BLaER1 (cell line): ENCODE measurements at regions not wholly inside any gene's neighbourhood (a gene's known extent, or its start where the extent isn't known, plus 50 kb on each side); places are given as distances from the start of the nearest gene placed in this dataset.
"Not testable (repeated sequence)": the region's sequence is repeated elsewhere in the genome, so short reads cannot be mapped to it uniquely, and the experiment has no call there.

Experiments
- H3K27ac ChIP-seq: shearing (Covaris generic); formaldehyde crosslinking; 2 replicates; pipeline ENCODE4 v1.8.1; 2022
- H3K27me3 ChIP-seq: shearing (Covaris generic); formaldehyde crosslinking; 2 replicates; pipeline ENCODE4 v1.8.1; 2022
- H3K36me3 ChIP-seq: shearing (Covaris generic); formaldehyde crosslinking; 2 replicates; pipeline ENCODE4 v1.8.1; 2022
- H3K4me1 ChIP-seq: shearing (Covaris generic); formaldehyde crosslinking; 2 replicates; pipeline ENCODE4 v1.8.1; 2022
- H3K4me2 ChIP-seq: shearing (Covaris generic); formaldehyde crosslinking; 2 replicates; pipeline ENCODE4 v1.8.1; 2022
- H3K4me3 ChIP-seq: shearing (Covaris generic); formaldehyde crosslinking; 2 replicates; pipeline ENCODE4 v1.8.1; 2022
- H3K9ac ChIP-seq: shearing (Covaris generic); formaldehyde crosslinking; 2 replicates; pipeline ENCODE4 v1.8.1; 2022
- H3K9me3 ChIP-seq: shearing (Covaris generic); formaldehyde crosslinking; 2 replicates; pipeline ENCODE4 v1.8.1; 2022
- H4K20me1 ChIP-seq: shearing (Covaris generic); formaldehyde crosslinking; 2 replicates; pipeline ENCODE4 v1.8.1; 2022
- Cebpa-rat ChIP-seq: shearing (Covaris generic); IDR thresholded peaks from 2 replicates; pipeline ENCODE4 v1.8.1; 2022

GRCh38 chr6:121633309-121633708 lies 197.9 kb downstream of the GJA1 start:
- Histone ChIP-seq H3K9ac (no peak overlapping the region), H3K4me2 (no peak overlapping the region), H4K20me1 (no peaks in the 10 kb centered on the region), H3K4me1 (no peaks in the 10 kb centered on the region), H3K9me3 (peaks cover 74% of the 10 kb centered on the region), H3K36me3 (no peaks in the 10 kb centered on the region), H3K27me3 (no peaks in the 10 kb centered on the region), H3K27ac (no peak overlapping the region), H3K4me3 (no peak overlapping the region)
- no peak for TF ChIP-seq Cebpa-rat

GRCh38 chr6:121634586-121634985 lies 199.1 kb downstream of the GJA1 start:
- H3K4me2 ChIP-seq, H3K27me3 ChIP-seq, H4K20me1 ChIP-seq, H3K9ac ChIP-seq, H3K27ac ChIP-seq, H3K4me1 ChIP-seq, H3K4me3 ChIP-seq, H3K36me3 ChIP-seq: not testable (repeated sequence)
- H3K9me3 ChIP-seq: peaks cover 71% of the 10 kb centered on the region

- no peaks in the 10 kb centered on the region for H3K36me3 ChIP-seq
- no peak overlapping the region for H3K27ac ChIP-seq
- peaks cover 72% of the 10 kb centered on the region for H3K9me3 ChIP-seq
- no peak overlapping the region for H3K4me3 ChIP-seq
- H4K20me1 ChIP-seq: no peaks in the 10 kb centered on the region
- H3K4me1 ChIP-seq: no peaks in the 10 kb centered on the region
- no peak overlapping the region for H3K4me2 ChIP-seq
- TF ChIP-seq Cebpa-rat: no peak
- H3K9ac ChIP-seq: no peak overlapping the region
- H3K27me3 ChIP-seq: no peaks in the 10 kb centered on the region
Observed at GRCh38 chr6:121635355-121635754, 199.9 kb downstream of the GJA1 start.

GRCh38 chr6:121636217-121636616 lies 200.8 kb downstream of the GJA1 start:
- not testable (repeated sequence) for H4K20me1 ChIP-seq, H3K27me3 ChIP-seq, H3K36me3 ChIP-seq, H3K4me3 ChIP-seq, H3K4me1 ChIP-seq, H3K4me2 ChIP-seq, H3K27ac ChIP-seq, H3K9ac ChIP-seq
- H3K9me3 ChIP-seq: peaks cover 64% of the 10 kb centered on the region

- H3K9me3 ChIP-seq: peaks cover 52% of the 10 kb centered on the region
- no peaks in the 10 kb centered on the region for H4K20me1 ChIP-seq
- H3K4me2 ChIP-seq: no peak overlapping the region
- H3K4me1 ChIP-seq: no peaks in the 10 kb centered on the region
- no peak overlapping the region for H3K9ac ChIP-seq
- no peaks in the 10 kb centered on the region for H3K36me3 ChIP-seq
- H3K4me3 ChIP-seq: no peak overlapping the region
- no peaks in the 10 kb centered on the region for H3K27me3 ChIP-seq
- no peak for TF ChIP-seq Cebpa-rat
- no peak overlapping the region for H3K27ac ChIP-seq
Observed at GRCh38 chr6:121639021-121639420, 203.6 kb downstream of the GJA1 start.

- Histone ChIP-seq H3K27me3 (no peaks in the 10 kb centered on the region), H3K4me2 (no peak overlapping the region), H4K20me1 (no peaks in the 10 kb centered on the region), H3K4me1 (peaks cover 17% of the 10 kb centered on the region), H3K36me3 (no peaks in the 10 kb centered on the region), H3K9ac (no peak overlapping the region), H3K4me3 (no peak overlapping the region), H3K27ac (no peak overlapping the region), H3K9me3 (peaks cover 34% of the 10 kb centered on the region)
- no peak for TF ChIP-seq Cebpa-rat
Observed at GRCh38 chr6:121641158-121641557, 205.7 kb downstream of the GJA1 start.

GRCh38 chr6:121645100-121645745 lies 209.8 kb downstream of the GJA1 start:
- TF ChIP-seq Cebpa-rat: no peak
- Histone ChIP-seq H3K4me2 (peak overlapping the region; percentile 69), H3K4me1 (peaks cover 21% of the 10 kb centered on the region), H3K4me3 (no peak overlapping the region), H3K9ac (no peak overlapping the region), H3K36me3 (no peaks in the 10 kb centered on the region), H3K27me3 (no peaks in the 10 kb centered on the region), H3K9me3 (peaks cover 24% of the 10 kb centered on the region), H4K20me1 (no peaks in the 10 kb centered on the region), H3K27ac (peak overlapping the region; percentile 53)

- Histone ChIP-seq H3K27me3 (no peaks in the 10 kb centered on the region), H4K20me1 (no peaks in the 10 kb centered on the region), H3K4me1 (peaks cover 43% of the 10 kb centered on the region), H3K27ac (no peak overlapping the region), H3K4me3 (no peak overlapping the region), H3K36me3 (no peaks in the 10 kb centered on the region), H3K9ac (no peak overlapping the region), H3K9me3 (peaks cover 21% of the 10 kb centered on the region), H3K4me2 (no peak overlapping the region)
- TF ChIP-seq Cebpa-rat: no peak
Observed at GRCh38 chr6:121647905-121648304, 212.5 kb downstream of the GJA1 start.

- no peaks in the 10 kb centered on the region for H4K20me1 ChIP-seq
- H3K27me3 ChIP-seq: no peaks in the 10 kb centered on the region
- H3K4me3 ChIP-seq: no peak overlapping the region
- peaks cover 50% of the 10 kb centered on the region for H3K4me1 ChIP-seq
- H3K36me3 ChIP-seq: no peaks in the 10 kb centered on the region
- no peak for TF ChIP-seq Cebpa-rat
- no peak overlapping the region for H3K9ac ChIP-seq
- no peak overlapping the region for H3K27ac ChIP-seq
- no peak overlapping the region for H3K4me2 ChIP-seq
- H3K9me3 ChIP-seq: peaks cover 17% of the 10 kb centered on the region
Observed at GRCh38 chr6:121649951-121650350, 214.5 kb downstream of the GJA1 start.

- TF ChIP-seq Cebpa-rat: no peak
- no peaks in the 10 kb centered on the region for H4K20me1 ChIP-seq
- H3K27ac ChIP-seq: peak overlapping the region; percentile 69; the same call in 1 of the 2 replicates
- H3K36me3 ChIP-seq: no peaks in the 10 kb centered on the region
- H3K9ac ChIP-seq: no peak overlapping the region; the same call in 1 of the 2 replicates
- no peak overlapping the region for H3K4me3 ChIP-seq
- H3K4me2 ChIP-seq: peak overlapping the region; percentile 81
- peaks cover 17% of the 10 kb centered on the region for H3K9me3 ChIP-seq
- H3K27me3 ChIP-seq: no peaks in the 10 kb centered on the region
- H3K4me1 ChIP-seq: peaks cover 38% of the 10 kb centered on the region
Observed at GRCh38 chr6:121651420-121651819, 216.0 kb downstream of the GJA1 start.

- Histone ChIP-seq H4K20me1 (no peaks in the 10 kb centered on the region), H3K27ac (peak overlapping the region; percentile 69), H3K27me3 (no peaks in the 10 kb centered on the region), H3K4me2 (peak overlapping the region; percentile 81), H3K4me3 (peak overlapping the region; percentile 3; the same call in 1 of the 2 replicates), H3K9me3 (peaks cover 17% of the 10 kb centered on the region), H3K36me3 (no peaks in the 10 kb centered on the region), H3K4me1 (peaks cover 38% of the 10 kb centered on the region), H3K9ac (peak overlapping the region; percentile 45; the same call in 1 of the 2 replicates)
- no peak for TF ChIP-seq Cebpa-rat
Observed at GRCh38 chr6:121652223-121652622, 216.8 kb downstream of the GJA1 start.
